AG04449 (cell line): ENCODE measurements at regions not wholly inside any gene's neighbourhood (a gene's known extent, or its start where the extent isn't known, plus 50 kb on each side); places are given as distances from the start of the nearest gene placed in this dataset.
"Not testable (repeated sequence)": the region's sequence is repeated elsewhere in the genome, so short reads cannot be mapped to it uniquely, and the experiment has no call there.

Source experiments
- CTCF ChIA-PET: fragments of 350-600 bp; formaldehyde crosslinking; extraction: SDS; loops from one replicate; lab custom pipeline; 2021; ENCODE audit warnings: antibody characterized with exemption; lab: Yijun Ruan, JAX
- POLR2A ChIA-PET: fragments of 400-600, 350-600 bp; formaldehyde crosslinking; extraction: SDS; loops from one replicate; lab custom pipeline; 2020; ENCODE audit warnings: antibody characterized with exemption, inconsistent platforms; lab: Yijun Ruan, JAX
- DNase-seq: peaks from one replicate; pipeline ENCODE4 v3.0.0-alpha.2; 2010; ENCODE audit warnings: low read depth, low spot score
- H3K4me3 ChIP-seq: 2 replicates; pipeline ENCODE4 v1.5.1; 2011; ENCODE audit warnings: low read depth, mild to moderate bottlenecking, control low read depth, low read length

- POLR2A ChIA-PET, CTCF ChIA-PET, DNase-seq, H3K4me3 ChIP-seq: not testable (repeated sequence)
Observed at GRCh38 chr9:62816331-62816730, 1626.5 kb downstream of the SPATA31A7 start.

- POLR2A ChIA-PET, H3K4me3 ChIP-seq, CTCF ChIA-PET: not testable (repeated sequence)
Observed at GRCh38 chr9:62817214-62817613, 1627.4 kb downstream of the SPATA31A7 start.

GRCh38 chr9:62822185-62822584 is 1632.3 kb downstream of the SPATA31A7 start:
- H3K4me3 ChIP-seq, DNase-seq, POLR2A ChIA-PET, CTCF ChIA-PET: not testable (repeated sequence)

More at GRCh38 chr9:62817214-62817613, 1627.4 kb downstream of the SPATA31A7 start:
- not testable (repeated sequence) for DNase-seq

DNA sequence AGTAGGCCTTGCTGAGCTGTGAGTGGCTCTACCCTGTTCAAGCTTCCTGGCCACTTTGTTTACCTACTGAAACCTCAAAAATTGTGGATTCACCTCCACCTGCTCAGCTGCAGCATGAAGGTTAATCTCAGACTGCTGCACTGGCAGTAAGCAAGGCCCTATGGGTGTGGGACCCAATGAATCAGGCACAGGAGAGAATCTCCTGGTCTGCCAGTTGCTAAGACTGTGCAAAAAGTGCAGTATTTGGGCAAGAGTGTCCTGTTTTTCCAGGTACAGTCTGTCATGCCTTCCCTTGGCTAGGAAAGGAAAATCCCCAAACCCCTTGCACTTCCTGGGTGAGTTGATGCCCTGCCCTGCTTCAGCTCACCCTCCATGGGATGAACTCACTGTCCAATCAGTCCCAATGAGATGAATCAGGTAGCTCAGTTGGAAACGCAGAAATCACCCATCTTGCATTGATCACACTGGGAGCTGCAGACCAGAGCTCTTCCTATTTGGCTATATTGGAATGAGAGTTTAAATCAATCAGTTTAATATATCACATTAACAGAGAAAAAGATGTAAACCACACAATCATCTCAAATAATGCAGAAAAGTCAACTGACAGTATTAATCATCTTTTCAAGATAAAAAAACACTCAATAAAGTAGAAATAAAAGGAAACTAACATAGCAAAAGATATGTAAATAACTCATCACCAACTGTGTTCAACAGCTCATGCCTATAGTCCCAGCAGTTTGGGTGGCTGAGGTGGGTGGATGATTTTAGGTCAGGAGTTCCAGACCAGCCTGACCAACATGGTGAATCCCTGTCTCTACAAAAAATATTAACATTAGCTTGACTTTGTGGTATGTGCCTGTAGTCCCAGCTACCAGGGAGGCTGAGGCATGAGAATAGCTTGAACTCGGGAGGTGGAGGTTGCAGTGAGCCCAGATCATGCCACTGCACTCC is 1638.4 kb downstream of the SPATA31A7 start:
- DNase-seq, H3K4me3 ChIP-seq, POLR2A ChIA-PET, CTCF ChIA-PET: not testable (repeated sequence)

DNA sequence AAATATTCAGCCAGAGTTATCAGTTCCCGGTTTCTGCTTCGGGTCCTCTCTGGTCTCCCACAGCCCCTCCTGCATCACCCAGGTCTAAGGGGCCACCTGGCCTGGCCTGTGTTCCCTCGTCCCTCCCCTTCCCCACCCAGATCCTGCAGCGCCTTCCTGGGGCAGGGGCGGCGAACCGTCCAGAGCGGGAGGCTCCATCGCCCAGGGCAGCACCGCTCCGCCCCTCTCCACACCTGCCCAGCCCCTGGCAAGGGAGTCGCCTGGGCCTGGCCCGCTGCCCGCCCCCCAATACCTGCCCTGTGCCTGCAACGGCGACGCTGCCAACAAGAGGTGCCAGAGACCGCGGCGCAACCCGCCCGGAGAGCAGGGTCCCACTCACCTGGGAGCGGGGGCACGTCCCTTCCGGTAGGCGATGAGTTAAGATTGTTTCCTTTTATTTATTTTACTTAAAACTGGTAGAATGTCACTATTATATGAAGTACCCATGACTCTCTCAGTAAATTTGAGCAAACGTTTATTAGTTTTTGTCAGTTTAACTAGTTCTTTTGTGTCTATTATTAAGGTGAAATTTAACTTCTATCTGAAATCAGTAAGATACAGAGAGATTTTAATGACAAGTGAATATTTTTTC is 1641.1 kb downstream of the SPATA31A7 start:
- DNase-seq = not testable (repeated sequence)

DNA sequence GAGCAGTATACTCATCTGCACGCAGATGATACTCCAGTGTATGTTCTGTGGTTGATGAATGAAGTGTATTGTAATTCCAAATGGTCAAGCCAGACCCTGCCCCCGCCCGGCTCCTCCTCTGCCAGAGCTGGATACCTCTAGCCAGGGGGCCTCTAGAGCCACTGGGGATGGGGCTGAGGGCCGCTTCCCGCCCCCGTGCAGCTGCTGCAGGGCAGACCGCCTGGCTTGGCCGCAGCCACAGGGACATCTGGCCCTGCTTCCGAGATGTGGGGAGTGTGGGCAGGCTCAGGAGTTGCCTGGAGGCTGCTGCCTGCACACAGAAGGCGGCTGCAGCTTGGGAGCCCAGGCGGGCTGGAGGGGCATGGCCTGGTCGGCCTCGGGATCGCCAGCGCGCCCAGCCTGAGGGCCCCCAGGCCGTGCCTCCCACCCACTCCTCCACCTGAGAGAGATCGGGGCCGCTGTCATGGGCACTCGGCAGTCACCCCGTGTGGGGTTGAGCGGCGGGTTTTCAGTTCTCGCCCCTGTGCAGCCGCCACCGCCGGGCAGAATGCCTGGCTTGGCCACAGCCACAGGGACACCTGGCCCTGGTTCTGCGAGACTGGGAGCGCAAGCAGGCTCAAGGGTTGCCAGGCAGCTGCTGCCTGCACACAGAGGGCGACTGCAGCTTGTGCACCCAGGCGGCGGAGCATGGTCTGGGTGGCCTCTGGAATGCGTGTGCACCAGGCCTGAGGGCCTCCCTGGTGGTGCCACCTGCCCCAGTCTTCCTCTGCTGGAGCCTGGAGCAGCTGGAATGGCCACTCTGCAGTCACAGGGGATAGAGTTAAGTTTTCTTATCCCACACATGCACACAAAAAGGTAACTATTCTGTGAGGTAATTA is 1643.7 kb downstream of the SPATA31A7 start:
- DNase-seq = not testable (repeated sequence)

More for the DNA sequence above, 1641.1 kb downstream of the SPATA31A7 start:
- H3K4me3 ChIP-seq, POLR2A ChIA-PET, CTCF ChIA-PET: not testable (repeated sequence)

GRCh38 chr9:62837254-62837911 is 1647.5 kb downstream of the SPATA31A7 start:
- H3K4me3 ChIP-seq = peak overlapping the region; percentile 23

More for the DNA sequence above, 1643.7 kb downstream of the SPATA31A7 start:
- POLR2A ChIA-PET, H3K4me3 ChIP-seq, CTCF ChIA-PET: not testable (repeated sequence)

GRCh38 chr9:62838024-62838718 is 1648.3 kb downstream of the SPATA31A7 start:
- DNase-seq = peak; percentile 7
- peak overlapping the region; percentile 60 for H3K4me3 ChIP-seq
- POLR2A ChIA-PET, CTCF ChIA-PET: not testable (repeated sequence)

More at GRCh38 chr9:62837254-62837911, 1647.5 kb downstream of the SPATA31A7 start:
- CTCF ChIA-PET, DNase-seq, POLR2A ChIA-PET: not testable (repeated sequence)

GRCh38 chr9:62839168-62839567 is 1649.3 kb downstream of the SPATA31A7 start:
- CTCF ChIA-PET, POLR2A ChIA-PET, DNase-seq, H3K4me3 ChIP-seq: not testable (repeated sequence)

DNA sequence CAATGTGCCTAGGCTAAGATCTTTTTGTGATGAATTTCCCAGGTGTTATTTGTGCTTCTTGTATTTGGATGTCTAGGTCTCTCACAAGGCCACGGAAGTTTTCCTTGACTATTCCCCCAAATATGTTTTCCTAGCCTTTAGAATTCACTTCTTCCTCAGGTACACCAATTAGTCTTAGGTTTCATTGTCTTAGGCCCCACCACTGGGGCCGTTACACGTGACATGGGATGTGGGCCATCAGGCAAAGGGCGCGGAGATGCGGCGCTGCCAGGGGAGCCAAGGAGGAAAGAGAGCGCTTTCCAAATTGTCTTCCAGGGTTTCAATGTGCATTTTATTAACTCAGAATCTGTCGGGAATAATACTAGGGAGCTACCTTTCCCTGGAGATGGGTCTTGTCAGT is 1653.3 kb downstream of the SPATA31A7 start:
- DNase-seq, H3K4me3 ChIP-seq, CTCF ChIA-PET, POLR2A ChIA-PET: not testable (repeated sequence)

DNA sequence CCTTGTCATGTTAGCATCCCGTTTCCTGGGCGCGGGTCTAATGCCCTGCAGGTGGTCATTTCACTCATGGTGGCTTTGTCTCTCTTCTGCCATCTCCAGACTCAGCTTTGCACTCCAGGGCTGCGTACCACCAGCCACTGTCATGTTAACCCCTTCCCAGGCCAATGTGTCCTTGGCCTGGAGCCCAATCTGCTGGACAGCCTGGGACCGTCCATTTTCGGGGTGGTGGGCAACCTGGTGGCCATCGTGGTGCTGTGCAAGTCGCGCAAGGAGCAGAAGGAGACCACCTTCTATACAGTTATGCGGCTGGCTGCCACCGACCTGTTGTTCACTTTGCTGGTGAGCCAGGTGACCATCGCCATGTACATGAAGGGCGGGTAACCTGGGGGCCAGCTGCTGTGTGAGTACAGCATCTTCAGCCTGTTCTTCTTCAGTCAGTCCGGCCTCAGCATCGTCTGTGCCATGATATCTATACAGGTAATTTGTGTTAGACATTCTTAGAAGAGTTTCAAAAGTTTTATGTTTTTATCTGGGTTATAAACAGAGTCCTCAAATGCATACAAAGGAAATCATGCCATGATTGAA is 1654.0 kb downstream of the SPATA31A7 start:
- DNase-seq, H3K4me3 ChIP-seq, CTCF ChIA-PET, POLR2A ChIA-PET: not testable (repeated sequence)

DNA sequence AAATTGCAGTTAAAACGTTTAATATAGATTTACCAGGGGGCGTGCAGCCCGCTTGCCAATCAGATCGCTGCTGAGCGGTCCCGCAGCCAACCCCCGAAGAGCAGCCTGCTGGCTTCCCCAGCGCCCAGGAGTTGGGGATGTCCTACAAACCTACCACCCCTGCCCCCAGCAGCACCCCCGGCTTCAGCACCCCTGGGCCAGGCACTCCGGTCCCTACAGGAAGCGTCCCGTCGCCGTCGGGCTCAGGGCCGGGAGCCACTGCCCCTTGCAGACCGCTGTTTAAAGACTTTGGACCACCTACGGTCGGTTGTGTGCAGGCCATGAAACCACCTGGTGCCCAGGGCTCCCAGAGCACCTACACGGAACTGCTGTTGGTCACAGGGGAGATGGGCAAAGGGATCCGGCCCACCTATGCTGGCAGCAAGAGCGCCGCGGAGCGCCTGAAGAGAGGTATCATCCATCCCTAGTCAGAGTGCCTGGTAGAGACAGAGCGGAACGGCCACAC is 1654.9 kb downstream of the SPATA31A7 start:
- DNase-seq, POLR2A ChIA-PET: not testable (repeated sequence)

GRCh38 chr9:62848258-62848657 is 1658.4 kb downstream of the SPATA31A7 start:
- H3K4me3 ChIP-seq, POLR2A ChIA-PET, CTCF ChIA-PET, DNase-seq: not testable (repeated sequence)

More for the DNA sequence above, 1654.9 kb downstream of the SPATA31A7 start:
- CTCF ChIA-PET, H3K4me3 ChIP-seq: not testable (repeated sequence)

DNA sequence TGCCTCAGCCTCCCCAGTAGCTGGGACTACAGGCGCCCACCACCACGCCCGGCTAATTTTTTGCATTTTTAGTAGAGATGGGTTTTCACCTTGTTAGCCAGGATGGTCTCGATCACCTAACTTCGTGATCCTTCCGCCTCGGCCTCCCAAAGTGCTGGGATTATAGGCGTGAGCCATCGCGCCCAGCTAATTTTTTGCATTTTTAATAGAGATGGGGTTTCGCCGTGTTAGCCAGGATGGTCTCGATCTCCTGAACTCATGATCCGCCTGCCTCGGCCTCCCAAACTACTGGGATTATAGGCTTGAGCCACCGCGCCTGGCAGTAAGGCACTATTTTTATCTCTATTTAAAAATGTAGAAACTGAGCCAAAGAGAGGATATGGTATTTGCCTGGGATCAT is 1660.2 kb downstream of the SPATA31A7 start:
- DNase-seq, POLR2A ChIA-PET, H3K4me3 ChIP-seq, CTCF ChIA-PET: not testable (repeated sequence)
